NCI-H510A (cell line): ENCODE measurements at regions not wholly inside any gene's neighbourhood (a gene's known extent, or its start where the extent isn't known, plus 50 kb on each side); places are given as distances from the start of the nearest gene placed in this dataset.

Experiments
- DNase-seq: peaks from one replicate; lab custom pipeline; 2025; lab: John Stamatoyannopoulos, UW

GRCh38 chr2:181149056-181149455, 168.7 kb downstream of the UBE2E3 start:
- DNase-seq, result no peak

- no peak for DNase-seq
Observed at GRCh38 chr2:181152226-181152625, 171.8 kb downstream of the UBE2E3 start.

- no peak for DNase-seq
Observed at GRCh38 chr2:181152701-181153100, 172.3 kb downstream of the UBE2E3 start.

GRCh38 chr2:181153886-181154285, 173.5 kb downstream of the UBE2E3 start:
- no peak for DNase-seq

GRCh38 chr2:181157326-181157725, 176.9 kb downstream of the UBE2E3 start:
- DNase-seq, result no peak

- DNase-seq, result no peak
Observed at GRCh38 chr2:181158427-181158826, 178.0 kb downstream of the UBE2E3 start.

- no peak for DNase-seq
Observed at GRCh38 chr2:181161615-181162014, 181.2 kb downstream of the UBE2E3 start.

GRCh38 chr2:181163139-181163538, 182.7 kb downstream of the UBE2E3 start:
- DNase-seq, result no peak

GRCh38 chr2:181163691-181164090, 183.3 kb downstream of the UBE2E3 start:
- no peak for DNase-seq

GRCh38 chr2:181164699-181165098, 184.3 kb downstream of the UBE2E3 start:
- DNase-seq, result no peak

- DNase-seq, result no peak
Observed at GRCh38 chr2:181165199-181165868, 184.9 kb downstream of the UBE2E3 start.

GRCh38 chr2:181169503-181169902, 189.1 kb downstream of the UBE2E3 start:
- no peak for DNase-seq

- DNase-seq, result no peak
Observed at GRCh38 chr2:181170256-181170655, 189.9 kb downstream of the UBE2E3 start.

- no peak for DNase-seq
Observed at GRCh38 chr2:181172676-181173075, 192.3 kb downstream of the UBE2E3 start.

- no peak for DNase-seq
Observed at GRCh38 chr2:181174611-181175580, 194.5 kb downstream of the UBE2E3 start.

- DNase-seq, result no peak
Observed at GRCh38 chr2:181176540-181176939, 196.1 kb downstream of the UBE2E3 start.

- DNase-seq, result no peak
Observed at GRCh38 chr2:181177376-181177775, 197.0 kb downstream of the UBE2E3 start.

GRCh38 chr2:181178130-181178529, 197.7 kb downstream of the UBE2E3 start:
- DNase-seq, result no peak

GRCh38 chr2:181178823-181179412, 198.5 kb downstream of the UBE2E3 start:
- DNase-seq, result no peak

GRCh38 chr2:181183878-181184542, 203.6 kb downstream of the UBE2E3 start:
- DNase-seq, result peak; percentile 17

GRCh38 chr2:181185421-181185820, 205.0 kb downstream of the UBE2E3 start:
- DNase-seq, result no peak

- DNase-seq, result no peak
Observed at GRCh38 chr2:181185948-181186347, 205.5 kb downstream of the UBE2E3 start.
